OCI-LY1 (cell line): ENCODE measurements at regions not wholly inside any gene's neighbourhood (a gene's known extent, or its start where the extent isn't known, plus 50 kb on each side); places are given as distances from the start of the nearest gene placed in this dataset.

Experiments
- EZH2 ChIP-seq: fragments of 200-600 bp; sonication (generic), shearing (Covaris generic); IDR thresholded peaks from 2 replicates; pipeline ENCODE4 v1.8.0; 2017; ENCODE audit warnings: borderline replicate concordance, mixed run types, mild to moderate bottlenecking, antibody characterized with exemption, low read length, moderate library complexity, mixed read lengths
- TF ChIP-seq, protein P1 (sequence below): fragments of 200-600 bp; sonication (generic), shearing (Covaris generic); IDR thresholded peaks from 2 replicates; pipeline ENCODE4 v1.5.1; 2017; ENCODE audit warnings: mild to moderate bottlenecking, antibody characterized with exemption, low read length, moderate library complexity, mixed read lengths

DNA sequence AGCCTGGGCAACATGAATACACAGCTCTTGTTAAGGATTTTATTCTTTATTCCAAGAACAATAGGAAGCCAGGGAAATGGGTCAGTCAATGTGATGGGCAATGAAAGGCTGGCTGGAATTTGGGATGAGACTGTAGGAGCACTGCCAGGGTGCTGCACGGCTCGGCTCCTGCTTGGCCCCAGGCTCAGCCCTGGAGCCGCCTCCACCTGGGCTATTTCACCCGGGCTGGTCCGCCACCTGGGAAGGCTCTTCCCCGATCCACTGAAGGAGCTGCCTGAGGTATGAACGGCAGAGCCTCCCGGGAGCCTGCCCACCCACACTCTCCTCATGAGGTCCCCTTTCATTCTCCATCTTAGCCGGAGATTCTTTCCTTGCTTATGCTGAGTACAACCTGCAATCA lies 80.4 kb upstream of the KMT2C start:
- no peak for TF ChIP-seq EZH2
- TF ChIP-seq, protein P1, sequence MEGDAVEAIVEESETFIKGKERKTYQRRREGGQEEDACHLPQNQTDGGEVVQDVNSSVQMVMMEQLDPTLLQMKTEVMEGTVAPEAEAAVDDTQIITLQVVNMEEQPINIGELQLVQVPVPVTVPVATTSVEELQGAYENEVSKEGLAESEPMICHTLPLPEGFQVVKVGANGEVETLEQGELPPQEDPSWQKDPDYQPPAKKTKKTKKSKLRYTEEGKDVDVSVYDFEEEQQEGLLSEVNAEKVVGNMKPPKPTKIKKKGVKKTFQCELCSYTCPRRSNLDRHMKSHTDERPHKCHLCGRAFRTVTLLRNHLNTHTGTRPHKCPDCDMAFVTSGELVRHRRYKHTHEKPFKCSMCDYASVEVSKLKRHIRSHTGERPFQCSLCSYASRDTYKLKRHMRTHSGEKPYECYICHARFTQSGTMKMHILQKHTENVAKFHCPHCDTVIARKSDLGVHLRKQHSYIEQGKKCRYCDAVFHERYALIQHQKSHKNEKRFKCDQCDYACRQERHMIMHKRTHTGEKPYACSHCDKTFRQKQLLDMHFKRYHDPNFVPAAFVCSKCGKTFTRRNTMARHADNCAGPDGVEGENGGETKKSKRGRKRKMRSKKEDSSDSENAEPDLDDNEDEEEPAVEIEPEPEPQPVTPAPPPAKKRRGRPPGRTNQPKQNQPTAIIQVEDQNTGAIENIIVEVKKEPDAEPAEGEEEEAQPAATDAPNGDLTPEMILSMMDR: no peak
